ENCODE measurements at regions not wholly inside any gene's neighbourhood (a gene's known extent, or its start where the extent isn't known, plus 50 kb on each side); places are given as distances from the start of the nearest gene placed in this dataset.

DNA sequence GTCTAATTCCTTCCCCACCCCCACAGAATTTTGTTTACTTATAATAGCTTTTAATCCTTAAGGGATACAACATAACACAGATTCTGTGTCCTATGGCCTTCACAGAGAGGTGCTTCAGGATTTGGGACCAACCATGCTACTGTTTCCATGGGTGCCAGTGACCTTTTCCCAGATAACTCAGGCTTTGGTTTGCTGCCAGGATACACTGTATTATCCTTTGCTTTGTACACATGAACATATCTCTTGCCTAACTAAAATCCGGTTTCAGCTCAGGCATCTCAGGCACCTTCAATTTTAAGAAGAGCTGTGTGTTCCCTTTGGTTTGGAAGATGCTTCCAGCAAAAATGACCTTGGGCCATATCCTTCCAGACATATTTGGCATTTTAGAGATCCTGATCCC, 428.4 kb upstream of the CDH5 start:
- TF ChIP-seq, protein P1, sequence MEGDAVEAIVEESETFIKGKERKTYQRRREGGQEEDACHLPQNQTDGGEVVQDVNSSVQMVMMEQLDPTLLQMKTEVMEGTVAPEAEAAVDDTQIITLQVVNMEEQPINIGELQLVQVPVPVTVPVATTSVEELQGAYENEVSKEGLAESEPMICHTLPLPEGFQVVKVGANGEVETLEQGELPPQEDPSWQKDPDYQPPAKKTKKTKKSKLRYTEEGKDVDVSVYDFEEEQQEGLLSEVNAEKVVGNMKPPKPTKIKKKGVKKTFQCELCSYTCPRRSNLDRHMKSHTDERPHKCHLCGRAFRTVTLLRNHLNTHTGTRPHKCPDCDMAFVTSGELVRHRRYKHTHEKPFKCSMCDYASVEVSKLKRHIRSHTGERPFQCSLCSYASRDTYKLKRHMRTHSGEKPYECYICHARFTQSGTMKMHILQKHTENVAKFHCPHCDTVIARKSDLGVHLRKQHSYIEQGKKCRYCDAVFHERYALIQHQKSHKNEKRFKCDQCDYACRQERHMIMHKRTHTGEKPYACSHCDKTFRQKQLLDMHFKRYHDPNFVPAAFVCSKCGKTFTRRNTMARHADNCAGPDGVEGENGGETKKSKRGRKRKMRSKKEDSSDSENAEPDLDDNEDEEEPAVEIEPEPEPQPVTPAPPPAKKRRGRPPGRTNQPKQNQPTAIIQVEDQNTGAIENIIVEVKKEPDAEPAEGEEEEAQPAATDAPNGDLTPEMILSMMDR (conservative IDR thresholded peaks at IDR 0.05; ENCODE audit: low read length): no peak
- no peak for TF ChIP-seq EZH2phosphoT487 (IDR thresholded peaks at IDR 0.05; ENCODE audit: borderline replicate concordance, low read depth, low read length)
